ENCODE measurements at regions not wholly inside any gene's neighbourhood (a gene's known extent, or its start where the extent isn't known, plus 50 kb on each side); places are given as distances from the start of the nearest gene placed in this dataset.

DNA sequence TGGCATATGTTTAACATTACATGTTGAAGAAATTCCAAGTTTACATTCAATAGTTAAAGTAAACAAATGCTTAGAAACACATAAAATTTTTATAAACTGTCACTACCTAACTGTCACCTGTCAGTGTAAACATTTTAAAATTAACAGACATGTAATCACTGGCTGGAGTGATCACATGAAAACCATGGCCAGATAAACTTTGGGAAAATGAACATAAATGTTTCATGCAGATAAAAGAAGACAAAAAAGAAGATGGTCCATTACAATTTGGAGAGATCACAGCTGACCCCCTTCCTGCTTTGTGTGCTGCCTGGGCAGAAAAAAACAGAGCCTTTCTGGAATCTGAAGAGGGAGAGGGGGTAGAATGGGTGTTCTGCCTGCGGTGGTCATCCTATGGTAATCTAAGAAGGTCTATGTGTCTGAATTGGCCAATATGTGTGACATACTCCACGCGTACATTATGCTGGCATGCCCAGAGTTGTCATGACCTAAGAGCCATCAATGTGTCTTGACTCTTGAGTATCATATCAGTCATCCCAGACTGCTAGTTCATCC is 57.5 kb upstream of the MEOX2 start:
- H3K4me3 ChIP-seq (ENCODE audit: low read depth, low read length): no peak overlapping the region
- TF ChIP-seq, protein P1, sequence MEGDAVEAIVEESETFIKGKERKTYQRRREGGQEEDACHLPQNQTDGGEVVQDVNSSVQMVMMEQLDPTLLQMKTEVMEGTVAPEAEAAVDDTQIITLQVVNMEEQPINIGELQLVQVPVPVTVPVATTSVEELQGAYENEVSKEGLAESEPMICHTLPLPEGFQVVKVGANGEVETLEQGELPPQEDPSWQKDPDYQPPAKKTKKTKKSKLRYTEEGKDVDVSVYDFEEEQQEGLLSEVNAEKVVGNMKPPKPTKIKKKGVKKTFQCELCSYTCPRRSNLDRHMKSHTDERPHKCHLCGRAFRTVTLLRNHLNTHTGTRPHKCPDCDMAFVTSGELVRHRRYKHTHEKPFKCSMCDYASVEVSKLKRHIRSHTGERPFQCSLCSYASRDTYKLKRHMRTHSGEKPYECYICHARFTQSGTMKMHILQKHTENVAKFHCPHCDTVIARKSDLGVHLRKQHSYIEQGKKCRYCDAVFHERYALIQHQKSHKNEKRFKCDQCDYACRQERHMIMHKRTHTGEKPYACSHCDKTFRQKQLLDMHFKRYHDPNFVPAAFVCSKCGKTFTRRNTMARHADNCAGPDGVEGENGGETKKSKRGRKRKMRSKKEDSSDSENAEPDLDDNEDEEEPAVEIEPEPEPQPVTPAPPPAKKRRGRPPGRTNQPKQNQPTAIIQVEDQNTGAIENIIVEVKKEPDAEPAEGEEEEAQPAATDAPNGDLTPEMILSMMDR (IDR thresholded peaks at IDR 0.05; ENCODE audit: low read depth, low read length): no peak

DNA sequence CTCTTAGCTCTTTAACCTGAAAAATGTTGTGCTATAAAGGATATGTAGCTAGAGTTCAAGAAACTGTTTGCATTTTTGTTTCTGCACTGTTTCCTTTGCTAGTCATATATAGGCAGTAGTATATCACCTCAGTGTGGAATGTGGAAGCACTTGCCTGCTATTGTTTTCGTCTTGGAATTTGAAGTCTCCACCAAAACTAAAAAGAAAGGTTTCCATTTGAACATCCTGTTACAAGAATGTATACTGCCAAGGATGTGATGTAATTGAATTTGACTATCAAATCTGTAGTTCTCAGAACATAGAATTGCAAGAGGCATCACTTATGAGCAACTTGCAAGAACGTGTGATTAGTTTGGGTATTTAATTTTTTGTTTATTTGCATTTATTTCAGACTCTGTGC is 51.1 kb upstream of the MEOX2 start:
- no peak overlapping the region for H3K4me3 ChIP-seq (ENCODE audit: low read depth, low read length)
- TF ChIP-seq, protein P1 (IDR thresholded peaks at IDR 0.05; ENCODE audit: low read depth, low read length): no peak
